Upper lobe of right lung (tissue), 1 donor: ENCODE measurements at regions not wholly inside any gene's neighbourhood (a gene's known extent, or its start where the extent isn't known, plus 50 kb on each side); places are given as distances from the start of the nearest gene placed in this dataset.

Source experiments
- ATAC-seq: fragments of 200-7000 bp; cut with Tn5 transposase; one replicate; pipeline ENCODE4 v1.9.1; 2020; ENCODE audit warnings: mild to moderate bottlenecking, moderate library complexity
- DNase-seq: peaks from one replicate; pipeline ENCODE4 v3.0.0-alpha.2; 2020
- H3K27ac ChIP-seq: fragments of 200-600 bp; one replicate; pipeline ENCODE4 v1.8.0; 2022
- H3K27me3 ChIP-seq: fragments of 200-600 bp; one replicate; pipeline ENCODE4 v1.8.0; 2022; ENCODE audit warnings: mild to moderate bottlenecking
- H3K36me3 ChIP-seq: fragments of 200-600 bp; one replicate; pipeline ENCODE4 v1.8.0; 2022
- H3K4me1 ChIP-seq: fragments of 200-600 bp; one replicate; pipeline ENCODE4 v1.8.0; 2022
- H3K4me3 ChIP-seq: fragments of 200-600 bp; one replicate; pipeline ENCODE4 v1.8.0; 2022; ENCODE audit warnings: mild to moderate bottlenecking
- H3K9me3 ChIP-seq: fragments of 200-600 bp; one replicate; pipeline ENCODE4 v1.8.0; 2022
- CTCF ChIP-seq: fragments of 200-600 bp; IDR thresholded peaks from one replicate; pipeline ENCODE4 v1.8.0; 2022; ENCODE audit warnings: antibody characterized with exemption
- intact Hi-C: fragments of 100-400 bp; cut with DNase I; formaldehyde crosslinking; loops from one replicate; pipeline ENCODE4 v1.11.0; 2022
- donor health status: DM: no; HTN: yes; CAD: no; lungs with severe emphysema.

DNA sequence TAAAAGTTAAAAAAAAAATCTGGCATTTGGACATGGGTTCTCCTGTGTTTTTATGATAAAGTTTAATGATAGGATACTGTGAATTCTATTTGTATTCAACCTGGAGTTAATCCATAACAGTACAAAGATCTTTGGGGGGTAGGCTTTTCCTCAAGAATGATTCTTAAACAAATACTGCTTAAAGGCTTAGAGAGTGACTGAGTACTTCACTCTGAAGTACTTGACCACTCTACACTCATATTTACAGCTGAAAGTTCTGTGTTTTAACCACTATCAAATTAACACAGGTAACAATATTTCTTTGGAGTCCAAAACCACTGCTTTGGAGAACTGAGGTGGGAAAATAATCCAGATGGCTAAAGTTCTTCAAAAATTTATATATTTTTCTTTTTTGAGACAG is 74.2 kb upstream of the TMEM168 start:
- H3K36me3 ChIP-seq = no peaks in the 10 kb centered on the region
- no peak overlapping the region for H3K4me3 ChIP-seq
- intact Hi-C loops = no loop called here
- no peak for TF ChIP-seq CTCF
- no peaks in the 10 kb centered on the region for H3K27me3 ChIP-seq
- H3K4me1 ChIP-seq = peaks cover 3% of the 10 kb centered on the region
- no peaks in the 10 kb centered on the region for H3K9me3 ChIP-seq
- DNase-seq = no peak
- H3K27ac ChIP-seq = no peak overlapping the region
- ATAC-seq = no peak

DNA sequence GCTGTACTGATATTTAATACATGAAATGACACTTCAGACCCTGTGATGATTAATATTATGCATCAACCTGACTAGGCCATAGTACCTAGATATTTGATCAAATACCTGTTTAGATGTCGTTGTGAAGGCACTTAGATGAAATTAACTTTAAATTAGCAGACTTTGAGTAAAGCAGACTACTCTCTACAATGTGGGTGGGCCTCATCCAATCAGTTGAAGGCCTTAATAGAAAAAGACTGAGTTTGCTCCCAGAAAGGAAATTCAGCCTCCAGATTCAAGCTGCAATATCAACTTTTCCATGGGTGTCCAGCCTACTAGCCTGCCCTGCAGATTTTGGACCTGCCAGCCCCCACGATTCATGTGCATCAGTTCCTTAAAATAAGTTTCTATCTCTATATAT is 68.6 kb upstream of the TMEM168 start:
- Histone ChIP-seq H3K9me3 (no peaks in the 10 kb centered on the region), H3K27me3 (no peaks in the 10 kb centered on the region), H3K36me3 (no peaks in the 10 kb centered on the region), H3K27ac (no peak overlapping the region), H3K4me3 (no peak overlapping the region), H3K4me1 (peaks cover under 1% of the 10 kb centered on the region)
- no peak for TF ChIP-seq CTCF
- intact Hi-C loops = no loop called here
- ATAC-seq (no peak), DNase-seq (no peak)

DNA sequence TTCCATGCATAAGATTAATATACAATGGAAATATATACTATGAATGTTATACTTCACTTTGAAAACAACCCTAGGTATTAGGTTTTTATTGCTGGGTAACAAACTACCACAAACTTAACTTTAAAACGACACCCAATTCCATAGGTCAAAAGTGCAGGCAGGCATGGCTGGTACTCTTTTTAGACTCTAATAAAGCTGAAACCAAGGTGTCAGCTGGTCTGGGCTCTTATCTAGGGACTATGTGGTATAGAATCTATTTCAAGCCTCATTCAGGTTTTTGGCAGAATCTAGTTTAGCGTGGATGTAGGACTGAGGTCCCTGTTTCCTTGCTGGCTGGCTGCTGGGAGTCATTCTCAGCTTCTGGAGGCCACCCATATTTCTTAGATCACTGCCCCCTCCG is 65.0 kb upstream of the TMEM168 start:
- no peak for DNase-seq
- peaks cover 4% of the 10 kb centered on the region for H3K4me1 ChIP-seq
- H3K4me3 ChIP-seq = no peak overlapping the region
- no peak for TF ChIP-seq CTCF
- no peak for ATAC-seq
- H3K27ac ChIP-seq = no peak overlapping the region
- H3K27me3 ChIP-seq = no peaks in the 10 kb centered on the region
- H3K36me3 ChIP-seq = no peaks in the 10 kb centered on the region
- intact Hi-C loops = no loop called here
- H3K9me3 ChIP-seq = no peaks in the 10 kb centered on the region

DNA sequence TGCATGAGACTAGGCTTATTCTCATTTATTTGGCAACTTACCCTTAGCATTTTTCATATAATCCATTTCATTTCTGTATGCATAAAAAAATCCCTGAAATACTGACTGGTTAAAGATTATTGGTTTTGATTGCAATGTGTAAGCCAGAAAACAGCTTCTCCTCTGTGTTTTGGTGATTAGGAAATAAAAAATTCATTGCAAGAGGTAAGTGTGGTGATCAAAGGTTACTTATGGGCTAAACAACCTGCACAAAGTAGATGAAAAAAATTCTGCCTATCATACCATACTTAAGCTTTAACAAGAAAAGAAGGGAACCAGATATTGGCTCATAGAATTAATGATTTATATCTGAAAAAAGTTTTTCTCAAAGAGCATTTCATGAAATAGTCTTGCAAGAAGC is 64.0 kb upstream of the TMEM168 start:
- H3K27me3 ChIP-seq = no peaks in the 10 kb centered on the region
- peaks cover 4% of the 10 kb centered on the region for H3K4me1 ChIP-seq
- ATAC-seq = no peak
- no peaks in the 10 kb centered on the region for H3K9me3 ChIP-seq
- no peak overlapping the region for H3K4me3 ChIP-seq
- no peak overlapping the region for H3K27ac ChIP-seq
- DNase-seq = no peak
- no peaks in the 10 kb centered on the region for H3K36me3 ChIP-seq
- intact Hi-C loops = no loop called here
- TF ChIP-seq CTCF = no peak

DNA sequence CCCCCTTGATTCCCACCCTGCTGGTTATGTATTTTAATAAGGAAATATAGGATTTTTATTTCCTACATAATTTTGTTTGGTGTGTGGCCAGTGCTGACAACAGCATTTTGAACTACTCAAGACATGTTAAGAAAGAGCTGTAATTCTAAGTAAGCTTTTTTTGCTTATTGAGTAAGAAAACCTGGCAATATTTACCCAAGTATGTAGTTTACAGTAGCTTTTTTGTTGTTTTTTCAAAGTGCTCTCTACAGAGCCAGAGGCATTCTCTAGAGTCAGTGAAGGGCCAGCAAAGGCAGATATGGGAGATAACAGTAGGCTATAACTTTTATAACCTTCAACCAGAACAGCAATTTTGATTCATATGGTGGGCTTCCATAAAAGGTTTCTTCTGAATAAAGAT is 63.2 kb upstream of the TMEM168 start:
- no peaks in the 10 kb centered on the region for H3K9me3 ChIP-seq
- no peak overlapping the region for H3K4me3 ChIP-seq
- H3K27ac ChIP-seq = no peak overlapping the region
- no peak for TF ChIP-seq CTCF
- H3K27me3 ChIP-seq = no peaks in the 10 kb centered on the region
- intact Hi-C loops = no loop called here
- H3K36me3 ChIP-seq = no peaks in the 10 kb centered on the region
- H3K4me1 ChIP-seq = peaks cover 4% of the 10 kb centered on the region
- ATAC-seq = no peak
- DNase-seq = no peak

DNA sequence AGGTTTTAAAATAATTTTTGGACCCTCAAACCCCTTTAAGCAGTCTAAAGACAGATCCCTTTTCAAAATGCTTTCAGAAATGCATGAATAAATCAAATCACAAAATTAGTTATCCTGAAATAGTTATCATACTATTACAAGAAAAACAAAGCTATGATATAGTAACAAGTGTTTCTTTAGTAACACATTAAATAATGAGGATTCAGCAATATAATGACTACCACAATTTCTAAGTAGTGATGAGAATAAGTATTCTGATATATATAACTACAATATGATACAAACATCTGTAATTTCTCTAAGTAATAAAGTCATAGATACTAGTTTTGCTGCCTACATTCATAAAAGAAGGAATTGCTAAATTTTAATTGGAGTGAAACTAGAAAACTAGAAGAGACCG is 53.0 kb upstream of the TMEM168 start:
- H3K4me3 ChIP-seq = no peak overlapping the region
- DNase-seq (no peak), ATAC-seq (no peak)
- H3K27me3 ChIP-seq = no peaks in the 10 kb centered on the region
- H3K36me3 ChIP-seq = no peaks in the 10 kb centered on the region
- intact Hi-C loops = no loop called here
- H3K4me1 ChIP-seq = no peaks in the 10 kb centered on the region
- no peak overlapping the region for H3K27ac ChIP-seq
- H3K9me3 ChIP-seq = no peaks in the 10 kb centered on the region
- no peak for TF ChIP-seq CTCF
